K562 (cell line): ENCODE measurements at regions not wholly inside any gene's neighbourhood (a gene's known extent, or its start where the extent isn't known, plus 50 kb on each side); places are given as distances from the start of the nearest gene placed in this dataset.

Experiments used
- ATAC-seq: fragments of 200-7000 bp; cut with Tn5 transposase; 3 replicates; pipeline ENCODE4 v1.9.1; 2020; ENCODE audit warnings: moderate library complexity
- BruUV-seq: library from RNA; stranded (reverse); fragments of 400-500 nt; replicated peaks from 2 replicates; lab custom pipeline; 2021; lab: Mats Ljungman, UMichigan
- CTCF ChIA-PET: fragments of 300-600 bp; formaldehyde crosslinking; extraction: SDS; loops from one replicate; lab custom pipeline; 2021; ENCODE audit warnings: low intra/inter-chr PET ratio; lab: Yijun Ruan, JAX
- POLR2A ChIA-PET: fragments of 300-600, 350-650 bp; sonication (Branson Sonifier 250); formaldehyde crosslinking; extraction: SDS; loops from one replicate; lab custom pipeline; 2021; ENCODE audit warnings: antibody characterized with exemption, inconsistent platforms; lab: Yijun Ruan, JAX
- DNase-seq, 4 experiments: peaks; one replicate each; pipeline versions ENCODE4 v3.0.0 to v3.0.0-alpha.2; 2011 to 2018; ENCODE audit warnings: low spot score in 3 of 4, mixed read lengths in 3 of 4; ENCODE audit errors: extremely low read depth in 1 of 4
- FAIRE-seq: peaks from 2 replicates; lab custom pipeline; 2011; peaks lifted over from hg19 to GRCh38; lab: Jason Lieb, UNC
- H2AFZ ChIP-seq: 2 replicates; pipeline ENCODE4 v1.6.0; 2011; ENCODE audit warnings: low read depth, low read length, control low read depth, inconsistent platforms
- H3K27ac ChIP-seq: fragments of 200-600 bp; 3 replicates; pipeline ENCODE4 v1.8.0; 2011; ENCODE audit warnings: low read depth, mild to moderate bottlenecking, control low read depth, inconsistent platforms, low read length, moderate library complexity, mixed read lengths; ENCODE audit errors: extremely low read depth
- H3K27me3 ChIP-seq, 2 experiments: fragments of 300-600 bp in 1 of 2; 2 replicates in 1 of 2; 3 replicates in 1 of 2; pipeline versions ENCODE4 v1.6.0 to v1.8.0; 2011; ENCODE audit warnings: inconsistent platforms in 2 of 2, low read length in 2 of 2, mild to moderate bottlenecking in 1 of 2, mixed read lengths in 1 of 2, moderate library complexity in 1 of 2; ENCODE audit not compliant: control insufficient read depth in 2 of 2, insufficient read depth in 2 of 2
- H3K36me3 ChIP-seq: fragments of 300-600 bp; 3 replicates; pipeline ENCODE4 v1.8.0; 2011; ENCODE audit warnings: mild to moderate bottlenecking, low read length, inconsistent platforms; ENCODE audit not compliant: control insufficient read depth, insufficient read depth
- H3K4me1 ChIP-seq, 2 experiments: fragments of 200-600 bp in 1 of 2; replicated peaks in 1 of 2; 2 replicates in 1 of 2; 3 replicates in 1 of 2; pipeline versions ENCODE4 v1.5.1 to v1.8.0; 2011; ENCODE audit warnings: inconsistent platforms in 2 of 2, low read length in 2 of 2, mild to moderate bottlenecking in 1 of 2, mixed read lengths in 1 of 2, moderate library complexity in 1 of 2; ENCODE audit not compliant: control insufficient read depth in 2 of 2, insufficient read depth in 2 of 2
- H3K4me2 ChIP-seq: 2 replicates; pipeline ENCODE4 v1.6.1; 2011; ENCODE audit warnings: low read length, control low read depth, inconsistent platforms, mixed read lengths; ENCODE audit not compliant: insufficient read depth
- H3K4me3 ChIP-seq: fragments of 200-600 bp; sonication (generic), shearing (Covaris generic); 2 replicates; pipeline ENCODE4 v1.5.1; 2016; ENCODE audit warnings: control low read depth, inconsistent platforms
- H3K79me2 ChIP-seq: fragments of 200-600 bp; 3 replicates; pipeline ENCODE4 v1.8.0; 2011; ENCODE audit warnings: low read length, inconsistent platforms; ENCODE audit not compliant: control insufficient read depth, insufficient read depth
- H3K9ac ChIP-seq, 2 experiments: 2 replicates each; pipeline versions ENCODE4 v1.6.0 to v1.6.1; 2011; ENCODE audit warnings: low read depth in 2 of 2, low read length in 2 of 2, control low read depth in 1 of 2, inconsistent platforms in 1 of 2, mild to moderate bottlenecking in 1 of 2, mixed read lengths in 1 of 2; ENCODE audit not compliant: insufficient read depth in 1 of 2
- H3K9me1 ChIP-seq: one replicate; pipeline ENCODE4 v1.6.0; 2011; ENCODE audit warnings: inconsistent platforms, mild to moderate bottlenecking, low read length, moderate library complexity; ENCODE audit not compliant: control insufficient read depth, insufficient read depth
- H3K9me3 ChIP-seq: replicated peaks from 2 replicates; pipeline ENCODE4 v1.5.1; 2011; ENCODE audit warnings: low read depth, low read length, inconsistent platforms; ENCODE audit not compliant: control insufficient read depth, insufficient read depth
- H4K20me1 ChIP-seq: replicated peaks from 2 replicates; pipeline ENCODE4 v1.6.1; 2011; ENCODE audit warnings: low read length, inconsistent platforms, mixed read lengths; ENCODE audit not compliant: control insufficient read depth, insufficient read depth
- AFF4 ChIP-seq: sonication (generic); formaldehyde crosslinking; IDR thresholded peaks from 2 replicates; pipeline ENCODE4 v1.8.0; 2023; ENCODE audit warnings: mild to moderate bottlenecking, missing genetic modification reagents
- ARNT ChIP-seq, 2 experiments: fragments of 450-650 bp; IDR thresholded peaks; 2 replicates each; pipeline ENCODE4 v1.6.1; 2016; ENCODE audit warnings: mild to moderate bottlenecking in 1 of 2
- ATF7 ChIP-seq: fragments of 450-650 bp; IDR thresholded peaks from 2 replicates; pipeline ENCODE4 v1.7.1; 2014; ENCODE audit warnings: mild to moderate bottlenecking, moderate library complexity
- ELK3 ChIP-seq: fragments of 450-650 bp; formaldehyde crosslinking; IDR thresholded peaks from 2 replicates; pipeline ENCODE4 v1.4.0; 2020; ENCODE audit warnings: mild to moderate bottlenecking
- HDAC3 ChIP-seq: fragments of 450-650 bp; IDR thresholded peaks from 2 replicates; pipeline ENCODE4 v1.6.1; 2018; ENCODE audit warnings: borderline replicate concordance, mild to moderate bottlenecking, moderate library complexity; ENCODE audit not compliant: partially characterized antibody
- ZNF133 ChIP-seq: fragments of 250-450 bp; sonication (Bioruptor Pico); IDR thresholded peaks from 2 replicates; pipeline ENCODE4 v1.4.0; 2020; ENCODE audit warnings: mild to moderate bottlenecking
- ZNF24 ChIP-seq: fragments of 450-650 bp; IDR thresholded peaks from 2 replicates; pipeline ENCODE4 v1.6.1; 2016
- ZNF384 ChIP-seq: IDR thresholded peaks from 2 replicates; pipeline ENCODE4 v1.6.1; 2012; ENCODE audit warnings: low read depth, low read length, improper control_type of control experiment
- ZNF408 ChIP-seq: fragments of 250-450 bp; sonication (Bioruptor Pico); IDR thresholded peaks from 2 replicates; pipeline ENCODE4 v1.4.0; 2020; ENCODE audit warnings: low read depth, mild to moderate bottlenecking, moderate library complexity
- WGBS: fragments of 100-300 bp; shearing (Covaris generic); methylation state at CpG from one replicate; pipeline ENCODE4 v1.1.6; 2016; ENCODE audit warnings: low coverage, mixed read lengths; ENCODE audit not compliant: insufficient coverage; ENCODE audit errors: missing lambda C conversion rate; 5-methylcytosine and 5-hydroxymethylcytosine counted together
- in situ Hi-C: fragments of 300-500 bp; cut with MboI; formaldehyde crosslinking; loops from 4 replicates; pipeline ENCODE4 v1.15.0; 2018; ENCODE audit warnings: inconsistent platforms, mixed read lengths
- intact Hi-C: fragments of 100-400 bp; cut with micrococcal nuclease; formaldehyde crosslinking; loops from 2 replicates; pipeline ENCODE4 v1.14.2; 2022

GRCh38 chr20:39623584-39624234 is 661.6 kb downstream of the DHX35 start (continued):
- no peak for TF ChIP-seq AFF4
- TF ChIP-seq ZNF24, result no peak
- no peak for TF ChIP-seq ZNF384
- TF ChIP-seq HDAC3, result no peak
- TF ChIP-seq ATF7, result no peak
- TF ChIP-seq ARNT (IDR thresholded peaks at IDR 0.05), result no peak
- no peak for TF ChIP-seq ZNF133

DNA sequence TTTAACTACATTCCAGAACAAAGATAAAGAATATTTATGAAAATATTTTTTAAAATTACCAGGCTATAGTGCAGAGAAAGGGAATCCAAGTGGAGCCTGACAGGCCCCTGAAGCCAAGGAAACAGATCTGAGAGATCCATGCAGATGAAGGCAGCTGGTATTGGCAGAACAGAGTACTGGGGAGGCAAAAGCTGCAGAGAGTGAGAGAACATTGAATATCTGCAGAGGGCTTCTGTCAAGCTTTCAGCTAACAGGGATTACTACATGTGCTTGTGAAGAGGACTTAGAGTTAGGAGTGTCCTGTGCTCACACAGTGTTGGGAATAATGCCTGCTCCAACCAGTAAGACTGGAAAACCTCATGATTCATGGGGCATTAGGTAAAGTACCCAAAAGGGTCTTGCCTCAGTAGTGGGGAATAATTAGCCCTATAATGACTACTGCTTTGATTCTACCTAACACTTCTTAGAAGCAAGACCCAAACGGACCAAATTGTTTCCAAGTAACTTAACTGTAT is 657.2 kb downstream of the DHX35 start:
- DNase-seq (no peak), FAIRE-seq (no peak), ATAC-seq (no peak)
- H3K9ac ChIP-seq, result no peak overlapping the region
- H3K4me2 ChIP-seq, result no peak overlapping the region
- intact Hi-C loops (no loop called here), in situ Hi-C loops (no loop called here)
- H3K4me1 ChIP-seq, result no peaks in the 10 kb centered on the region
- H2AFZ ChIP-seq, result no peak overlapping the region
- POLR2A ChIA-PET, result no interaction called here
- 0% methylated on average over 1 of the region's 1 CpG for WGBS
- H3K27me3 ChIP-seq, result no peaks in the 10 kb centered on the region
- no peak overlapping the region for H3K4me3 ChIP-seq
- no TSS peak for BruUV-seq
- no peak for TF ChIP-seq ZNF408
- no peak for TF ChIP-seq ELK3
- TF ChIP-seq, all 486 proteins: peak for 0
- Histone ChIP-seq H3K36me3 (no peaks in the 10 kb centered on the region), H3K27ac (no peak overlapping the region), H3K9me1 (no peaks in the 10 kb centered on the region), H4K20me1 (no peaks in the 10 kb centered on the region), H3K9me3 (no peaks in the 10 kb centered on the region), H3K79me2 (no peaks in the 10 kb centered on the region)
- CTCF ChIA-PET, result no interaction called here
